Endothelial cell of umbilical vein (primary cell): ENCODE measurements at regions not wholly inside any gene's neighbourhood (a gene's known extent, or its start where the extent isn't known, plus 50 kb on each side); places are given as distances from the start of the nearest gene placed in this dataset.

Source experiments
- EZH2 ChIP-seq: IDR thresholded peaks from 2 replicates; pipeline ENCODE4 v1.6.1; 2012; ENCODE audit warnings: borderline replicate concordance, low read depth, mild to moderate bottlenecking, moderate library complexity, low read length, inconsistent platforms; ENCODE audit not compliant: severe bottlenecking
- FOS ChIP-seq: IDR thresholded peaks from 2 replicates; pipeline ENCODE4 v1.6.1; 2011; ENCODE audit warnings: mild to moderate bottlenecking, low read length, moderate library complexity, borderline replicate concordance; ENCODE audit not compliant: insufficient read depth
- POLR2A ChIP-seq: IDR thresholded peaks from 2 replicates; pipeline ENCODE4 v1.6.1; 2012; ENCODE audit warnings: low read depth, mild to moderate bottlenecking, control low read depth, low read length
- POLR2AphosphoS5 ChIP-seq: IDR thresholded peaks from 2 replicates; pipeline ENCODE4 v1.6.1; 2012; ENCODE audit warnings: low read depth, mild to moderate bottlenecking, control low read depth, low read length, moderate library complexity; ENCODE audit not compliant: insufficient read depth
- TF ChIP-seq, protein P1 (sequence below), 2 donors: IDR thresholded peaks; 1 replicate in 1 of 2; 2 replicates in 1 of 2; pipeline ENCODE4 v1.5.1; 2011; ENCODE audit warnings: low read length in 2 of 2, mild to moderate bottlenecking in 2 of 2, moderate library complexity in 2 of 2, control low read depth in 1 of 2, inconsistent platforms in 1 of 2, low read depth in 1 of 2; ENCODE audit not compliant: insufficient read depth in 1 of 2; ENCODE audit errors: extremely low read depth in 1 of 2
- TF ChIP-seq, protein P2 (sequence below): IDR thresholded peaks from 2 replicates; pipeline ENCODE4 v1.6.1; 2011; ENCODE audit not compliant: insufficient read depth, insufficient read length

DNA sequence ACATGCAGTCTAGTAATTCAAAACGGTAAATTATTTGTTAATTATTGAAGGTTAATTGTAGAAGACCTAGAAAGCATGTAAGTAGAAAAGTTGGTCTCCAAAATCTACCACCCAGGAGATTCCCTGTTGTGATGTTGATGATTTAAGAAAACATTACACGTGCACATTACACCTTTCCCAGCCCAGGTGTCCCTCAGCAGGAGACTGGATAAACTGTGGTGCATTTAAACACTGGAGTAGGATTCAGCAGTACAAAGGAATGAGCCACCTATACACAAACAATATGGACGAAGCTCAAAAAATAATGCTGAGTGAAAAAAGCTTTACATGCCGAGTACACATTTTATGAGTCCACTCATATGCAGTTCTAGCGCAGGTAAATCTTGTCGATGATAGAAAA is 109.0 kb upstream of the STARD3NL start:
- TF ChIP-seq, protein P1, sequence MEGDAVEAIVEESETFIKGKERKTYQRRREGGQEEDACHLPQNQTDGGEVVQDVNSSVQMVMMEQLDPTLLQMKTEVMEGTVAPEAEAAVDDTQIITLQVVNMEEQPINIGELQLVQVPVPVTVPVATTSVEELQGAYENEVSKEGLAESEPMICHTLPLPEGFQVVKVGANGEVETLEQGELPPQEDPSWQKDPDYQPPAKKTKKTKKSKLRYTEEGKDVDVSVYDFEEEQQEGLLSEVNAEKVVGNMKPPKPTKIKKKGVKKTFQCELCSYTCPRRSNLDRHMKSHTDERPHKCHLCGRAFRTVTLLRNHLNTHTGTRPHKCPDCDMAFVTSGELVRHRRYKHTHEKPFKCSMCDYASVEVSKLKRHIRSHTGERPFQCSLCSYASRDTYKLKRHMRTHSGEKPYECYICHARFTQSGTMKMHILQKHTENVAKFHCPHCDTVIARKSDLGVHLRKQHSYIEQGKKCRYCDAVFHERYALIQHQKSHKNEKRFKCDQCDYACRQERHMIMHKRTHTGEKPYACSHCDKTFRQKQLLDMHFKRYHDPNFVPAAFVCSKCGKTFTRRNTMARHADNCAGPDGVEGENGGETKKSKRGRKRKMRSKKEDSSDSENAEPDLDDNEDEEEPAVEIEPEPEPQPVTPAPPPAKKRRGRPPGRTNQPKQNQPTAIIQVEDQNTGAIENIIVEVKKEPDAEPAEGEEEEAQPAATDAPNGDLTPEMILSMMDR (IDR thresholded peaks at IDR 0.05; ENCODE audit: extremely low read depth in 1 of 2, insufficient read depth in 1 of 2, low read depth in 1 of 2, low read length in 2 of 2), result no peak
- TF ChIP-seq POLR2AphosphoS5, result no peak
- TF ChIP-seq, protein P2, sequence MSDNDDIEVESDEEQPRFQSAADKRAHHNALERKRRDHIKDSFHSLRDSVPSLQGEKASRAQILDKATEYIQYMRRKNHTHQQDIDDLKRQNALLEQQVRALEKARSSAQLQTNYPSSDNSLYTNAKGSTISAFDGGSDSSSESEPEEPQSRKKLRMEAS, result no peak
- TF ChIP-seq POLR2A, result no peak
- TF ChIP-seq FOS, result no peak
- no peak for TF ChIP-seq EZH2
